GM21360 (cell line): ENCODE measurements at regions not wholly inside any gene's neighbourhood (a gene's known extent, or its start where the extent isn't known, plus 50 kb on each side); places are given as distances from the start of the nearest gene placed in this dataset.

Source experiments
- ATAC-seq: cut with Tn5 transposase; IDR thresholded peaks from one replicate; pipeline ENCODE4 v1.9.1; 2021; ENCODE audit warnings: mild to moderate bottlenecking, moderate library complexity; ENCODE audit not compliant: unreplicated experiment

- ATAC-seq, result no peak
Observed at GRCh38 chr3:102529452-102529851, 94.6 kb downstream of the ZPLD1 start.

DNA sequence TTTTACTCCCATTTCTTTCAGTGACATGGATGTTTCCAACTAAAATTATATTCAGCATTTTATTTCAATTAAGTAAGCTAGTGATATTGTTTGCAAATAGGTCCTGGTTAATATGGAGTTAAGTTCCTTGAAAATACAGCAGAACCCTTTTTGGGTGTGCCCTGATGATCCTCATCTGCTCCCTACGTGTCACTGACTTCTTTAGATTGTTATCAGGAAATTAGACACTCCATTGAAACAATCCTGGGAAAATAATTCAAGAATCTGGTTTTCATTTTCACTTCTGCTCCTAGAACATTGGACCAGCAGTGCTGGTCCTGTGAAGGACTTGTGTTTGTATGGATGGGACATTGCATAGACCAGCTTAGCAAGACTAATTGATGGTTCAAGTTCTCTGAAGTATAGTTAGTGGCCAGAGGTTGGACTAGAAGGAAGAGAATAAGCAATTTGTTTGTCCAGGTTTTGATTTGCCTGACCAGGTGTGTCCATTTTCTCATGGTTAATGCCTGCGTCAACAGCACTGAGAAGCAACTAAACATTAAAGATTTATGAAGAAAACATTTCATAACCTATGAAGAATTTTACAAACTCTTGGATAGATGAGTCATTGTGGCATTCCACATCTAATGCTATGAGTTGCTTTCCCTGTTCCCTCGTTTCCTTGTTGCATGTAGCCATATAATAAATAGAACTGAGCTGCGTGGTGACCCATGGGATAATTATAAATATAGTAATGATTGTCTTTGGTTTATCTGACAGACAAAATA is 95.8 kb downstream of the ZPLD1 start:
- no peak for ATAC-seq

DNA sequence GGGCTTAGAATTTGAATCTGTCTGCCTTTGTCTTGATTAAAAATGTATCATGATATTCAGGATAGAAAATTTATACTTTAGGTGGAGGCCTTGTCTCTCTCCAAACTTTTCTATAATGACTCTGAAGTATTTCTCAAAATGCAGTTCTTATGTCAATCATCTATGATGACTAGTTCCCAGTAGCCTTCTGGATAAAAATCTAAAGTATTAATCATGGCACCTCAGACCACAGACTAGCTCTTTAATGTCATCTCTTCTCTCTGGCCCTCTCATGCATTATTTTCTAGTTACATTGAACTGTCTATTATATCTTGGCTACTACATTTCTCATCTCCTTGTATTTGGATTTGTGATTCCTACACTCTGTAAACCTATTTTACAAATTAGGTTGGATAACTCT is 96.9 kb downstream of the ZPLD1 start:
- ATAC-seq, result no peak

- ATAC-seq, result peak; percentile 40
Observed at GRCh38 chr3:102532901-102533300, 98.1 kb downstream of the ZPLD1 start.

DNA sequence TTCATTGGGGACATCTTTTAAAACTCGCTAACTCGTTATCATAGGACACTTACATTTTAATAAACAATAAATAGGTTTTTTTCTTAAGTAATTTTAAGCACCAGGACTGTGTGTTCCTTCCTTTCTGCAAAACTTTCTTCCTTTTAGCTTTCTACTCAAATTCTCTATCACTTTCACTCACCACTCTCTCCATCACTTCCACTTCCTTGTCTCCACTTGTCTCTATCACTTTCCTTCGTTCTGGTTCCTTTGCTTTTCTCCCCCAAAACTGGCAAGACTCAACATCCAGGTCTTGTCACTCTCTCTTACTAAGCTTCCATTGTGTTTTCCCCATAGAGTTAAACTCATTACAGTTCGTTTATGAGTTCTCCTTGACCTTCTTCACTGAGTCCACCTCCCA is 99.0 kb downstream of the ZPLD1 start:
- no peak for ATAC-seq

- ATAC-seq, result peak; percentile 53
Observed at GRCh38 chr3:102536456-102536855, 101.6 kb downstream of the ZPLD1 start.

DNA sequence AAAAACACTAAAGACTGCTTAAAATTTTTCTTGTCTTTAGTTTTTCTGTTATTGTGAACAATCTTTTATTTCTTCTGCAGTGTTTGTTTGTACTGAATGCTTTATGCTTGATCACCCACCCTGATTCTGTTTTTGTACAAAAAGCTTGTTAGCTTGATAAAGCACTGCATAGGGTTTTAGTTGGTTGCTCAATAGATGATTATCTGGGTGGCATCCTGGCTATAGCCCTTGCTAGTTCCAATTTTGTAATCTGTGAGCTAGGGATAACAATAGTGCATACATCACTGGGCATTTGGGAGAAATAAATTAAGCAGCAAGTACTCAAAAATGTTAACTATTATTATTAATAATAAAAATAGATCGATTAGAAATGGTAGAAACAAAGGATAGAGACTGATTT is 102.3 kb downstream of the ZPLD1 start:
- no peak for ATAC-seq

- no peak for ATAC-seq
Observed at GRCh38 chr3:102544741-102545140, 109.9 kb downstream of the ZPLD1 start.

GRCh38 chr3:102545276-102545675 is 110.5 kb downstream of the ZPLD1 start:
- ATAC-seq, result no peak

DNA sequence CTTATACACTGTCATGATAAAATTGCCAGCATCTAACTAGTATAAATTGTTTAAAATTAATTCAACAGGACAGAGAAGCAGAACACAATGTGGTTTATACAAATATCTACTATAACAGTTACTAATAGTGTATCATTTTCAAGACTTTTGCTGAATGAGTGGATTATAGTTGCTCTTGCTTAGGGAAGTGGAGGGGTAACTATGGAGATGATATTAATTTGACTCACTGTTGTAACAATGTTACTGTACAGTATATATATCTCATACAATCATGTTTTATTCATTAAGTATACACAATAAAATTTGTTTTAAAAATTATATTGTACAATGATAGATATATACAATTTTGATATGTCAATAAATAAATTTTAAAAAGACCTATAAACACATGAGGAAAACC is 119.1 kb downstream of the ZPLD1 start:
- ATAC-seq, result no peak

DNA sequence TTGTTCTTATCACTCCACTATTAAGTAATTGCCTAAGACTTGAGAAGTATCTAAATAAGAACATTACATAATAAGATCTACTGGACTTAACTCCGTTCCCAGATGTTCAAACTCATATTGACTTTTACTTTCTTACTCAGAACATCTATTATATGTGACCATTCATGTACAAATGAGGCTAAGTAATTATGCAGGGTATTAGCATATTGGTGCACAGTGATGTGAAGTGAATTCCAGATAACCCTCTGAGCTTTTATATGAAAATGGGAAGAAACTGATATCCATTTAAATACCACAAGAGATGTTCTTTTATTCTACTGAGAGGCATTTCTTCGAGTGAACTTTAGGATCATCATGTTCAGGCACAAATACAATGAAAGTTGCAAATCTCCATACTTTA is 135.7 kb downstream of the ZPLD1 start:
- no peak for ATAC-seq

DNA sequence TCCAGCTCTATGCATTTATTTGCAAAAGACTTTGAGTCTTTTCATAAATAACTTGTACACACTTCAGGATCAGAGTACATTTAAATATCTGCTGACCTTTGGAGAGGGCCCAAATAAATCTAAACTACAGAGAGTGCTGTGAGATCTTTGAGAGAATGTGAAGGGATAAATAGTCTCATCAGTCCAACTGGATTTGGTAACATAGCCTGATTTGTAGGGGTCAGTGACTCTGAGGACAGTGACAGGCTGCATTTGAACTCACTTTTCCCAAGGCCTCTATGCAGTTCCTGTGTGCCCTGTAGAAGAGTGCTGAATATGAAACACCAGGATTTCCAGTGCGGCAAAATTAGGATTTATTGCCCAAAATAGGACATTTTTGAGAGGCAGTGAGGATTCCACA is 136.2 kb downstream of the ZPLD1 start:
- no peak for ATAC-seq

- ATAC-seq, result no peak
Observed at GRCh38 chr3:102571720-102572384, 137.0 kb downstream of the ZPLD1 start.

DNA sequence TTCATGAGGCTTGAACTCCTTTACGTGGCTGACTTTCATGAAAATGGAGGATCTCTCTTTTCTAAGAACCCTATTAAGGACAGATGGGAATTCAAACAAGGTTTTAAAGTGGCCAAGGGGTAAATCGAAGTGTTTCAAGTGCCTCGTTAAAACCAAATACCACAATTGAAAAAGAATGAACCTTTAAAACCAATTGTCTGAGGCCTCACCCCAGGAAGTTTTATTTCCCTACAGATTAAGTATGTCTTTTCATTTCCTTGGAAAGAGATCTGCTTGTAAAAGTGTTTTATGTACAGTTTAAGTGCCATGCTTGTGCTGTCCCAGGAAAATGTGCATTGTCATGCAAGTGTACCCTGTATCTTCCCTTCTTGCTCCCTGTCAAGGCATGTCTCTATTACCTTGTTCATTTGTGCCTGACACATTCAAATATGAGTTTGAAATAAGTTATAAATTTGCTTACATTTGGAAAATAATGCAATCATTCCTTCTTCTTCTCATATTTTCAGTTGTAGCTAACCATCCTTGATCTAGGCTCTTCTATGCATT is 138.7 kb downstream of the ZPLD1 start:
- no peak for ATAC-seq

DNA sequence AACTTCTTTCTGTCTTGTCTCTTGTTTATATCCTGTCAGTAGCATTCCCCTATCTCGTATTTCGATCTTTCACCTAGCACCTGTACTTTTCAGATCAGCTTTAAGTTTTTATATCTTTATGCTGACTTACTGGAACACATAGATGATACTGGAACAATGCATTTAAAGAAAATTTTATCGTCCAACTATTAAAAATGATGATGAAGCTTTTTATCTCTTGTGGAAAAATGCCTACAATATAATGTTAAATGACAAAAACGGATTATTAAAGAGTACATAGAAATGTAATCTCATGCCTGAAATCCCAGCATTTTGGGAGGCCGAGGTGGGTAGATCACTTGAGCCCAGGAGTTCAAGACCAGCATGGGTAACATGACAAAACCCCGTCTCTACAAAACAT is 139.5 kb downstream of the ZPLD1 start:
- ATAC-seq, result no peak

GRCh38 chr3:102576651-102577050 is 141.8 kb downstream of the ZPLD1 start:
- ATAC-seq, result no peak

DNA sequence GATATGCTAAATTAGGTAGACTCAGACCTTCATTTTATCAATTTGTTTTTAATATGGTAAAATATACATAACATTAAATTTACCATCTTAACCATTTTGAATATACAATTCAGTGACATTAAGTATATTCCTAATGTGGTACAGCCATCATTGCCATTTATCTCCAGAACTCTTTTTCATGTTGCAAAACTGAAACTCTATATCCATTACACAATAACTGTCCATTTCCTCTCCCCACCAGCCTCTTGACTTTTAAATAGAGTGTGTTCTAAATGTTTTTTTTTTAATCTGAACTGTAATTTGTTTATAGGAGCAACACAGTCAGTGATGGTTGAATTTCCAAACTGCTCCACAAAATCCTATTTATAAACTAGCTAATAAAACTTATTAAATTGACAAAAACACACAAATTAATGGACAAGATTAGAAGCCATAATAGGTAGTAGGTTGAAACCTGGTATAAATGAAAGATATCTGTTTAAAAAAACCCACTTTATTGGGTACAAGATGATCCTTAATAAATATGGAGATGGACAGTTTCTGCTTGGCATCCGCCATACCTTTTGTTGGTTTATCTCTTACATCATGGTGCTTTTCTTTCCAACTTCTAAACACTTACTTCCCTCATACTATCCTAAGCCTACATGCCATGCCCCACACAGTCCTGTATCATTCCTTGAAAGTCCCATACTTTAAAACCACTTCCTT is 142.4 kb downstream of the ZPLD1 start:
- ATAC-seq, result no peak

- no peak for ATAC-seq
Observed at GRCh38 chr3:102580760-102581159, 145.9 kb downstream of the ZPLD1 start.

GRCh38 chr3:102586485-102586884 is 151.7 kb downstream of the ZPLD1 start:
- ATAC-seq, result no peak

DNA sequence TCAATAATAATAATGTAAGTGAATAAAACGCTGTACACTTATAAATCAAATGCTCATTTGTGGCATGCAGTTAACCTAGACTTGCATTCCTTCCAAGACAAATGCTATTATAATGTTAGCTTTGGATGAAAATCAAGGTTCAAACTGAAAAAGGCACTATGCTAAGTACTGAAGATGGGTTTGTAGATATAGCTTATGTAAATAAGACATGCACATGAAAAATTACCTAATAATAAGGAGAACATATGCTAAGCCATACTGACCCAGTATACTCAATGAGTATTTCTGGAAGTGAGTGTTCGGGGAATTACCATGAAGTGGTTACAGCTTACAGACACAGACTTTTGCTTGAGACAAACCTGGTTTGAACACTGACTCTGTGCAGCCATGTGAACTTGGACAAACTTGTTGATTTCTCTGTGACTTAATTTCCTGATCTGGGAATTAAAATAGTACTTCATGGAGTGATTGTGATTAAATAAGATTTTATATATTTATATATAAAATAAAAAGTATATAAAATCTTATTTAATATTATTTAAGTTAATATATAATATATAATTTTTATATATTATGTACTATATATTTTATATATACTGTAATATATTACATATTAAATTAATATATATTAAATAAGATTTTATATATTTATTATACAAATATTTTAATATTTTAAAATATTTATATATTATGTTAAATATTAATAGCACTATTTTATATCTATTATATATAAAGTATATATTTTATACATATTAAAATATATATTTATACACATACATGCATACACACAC is 159.2 kb downstream of the ZPLD1 start:
- ATAC-seq, result no peak

- ATAC-seq, result no peak
Observed at GRCh38 chr3:102595057-102595456, 160.2 kb downstream of the ZPLD1 start.
